Mesenchymal stem cell (in vitro differentiated cells and primary cell): ENCODE measurements at regions not wholly inside any gene's neighbourhood (a gene's known extent, or its start where the extent isn't known, plus 50 kb on each side); places are given as distances from the start of the nearest gene placed in this dataset.

Source experiments
- DNase-seq: peaks from one replicate; pipeline ENCODE4 v3.0.0-alpha.2; 2013
- H2AFZ ChIP-seq: one replicate; pipeline ENCODE4 v1.6.1; 2013; ENCODE audit warnings: low read depth, mild to moderate bottlenecking, control low read depth, inconsistent platforms, low read length, moderate library complexity
- H2AK5ac ChIP-seq: 2 replicates; pipeline ENCODE4 v1.6.1; 2013; ENCODE audit warnings: low read length, moderate library complexity, mild to moderate bottlenecking, inconsistent platforms; ENCODE audit not compliant: severe bottlenecking
- H2BK120ac ChIP-seq: one replicate; pipeline ENCODE4 v1.6.1; 2013; ENCODE audit warnings: low read depth, mild to moderate bottlenecking, inconsistent platforms, low read length, moderate library complexity
- H2BK12ac ChIP-seq, 2 experiments: one replicate each; pipeline ENCODE4 v1.6.1; 2013; ENCODE audit warnings: inconsistent platforms in 2 of 2, low read length in 2 of 2, mild to moderate bottlenecking in 2 of 2, moderate library complexity in 2 of 2, control low read depth in 1 of 2
- H2BK15ac ChIP-seq: one replicate; pipeline ENCODE4 v1.6.1; 2013; ENCODE audit warnings: mild to moderate bottlenecking, low read depth, inconsistent platforms; ENCODE audit not compliant: poor library complexity, severe bottlenecking
- H2BK5ac ChIP-seq: 2 replicates; pipeline ENCODE4 v1.6.1; 2013; ENCODE audit warnings: low read depth, mild to moderate bottlenecking, low read length, control low read depth, inconsistent platforms; ENCODE audit not compliant: poor library complexity, severe bottlenecking
- H3K14ac ChIP-seq, 2 experiments: one replicate each; pipeline ENCODE4 v1.6.1; 2013; ENCODE audit warnings: inconsistent platforms in 2 of 2, low read length in 2 of 2, control low read depth in 1 of 2, mild to moderate bottlenecking in 1 of 2, moderate library complexity in 1 of 2
- H3K18ac ChIP-seq, 2 experiments: one replicate each; pipeline ENCODE4 v1.6.1; 2013; ENCODE audit warnings: inconsistent platforms in 2 of 2, low read length in 2 of 2, control low read depth in 1 of 2, low read depth in 1 of 2, mild to moderate bottlenecking in 1 of 2
- H3K23ac ChIP-seq, 2 experiments: one replicate each; pipeline ENCODE4 v1.6.1; 2013; ENCODE audit warnings: inconsistent platforms in 2 of 2, low read length in 2 of 2, mild to moderate bottlenecking in 2 of 2, moderate library complexity in 2 of 2, control low read depth in 1 of 2
- H3K27ac ChIP-seq: 2 replicates; pipeline ENCODE4 v1.5.1; 2013; ENCODE audit warnings: mild to moderate bottlenecking, moderate library complexity, low read length, control low read depth, inconsistent platforms; ENCODE audit not compliant: poor library complexity, severe bottlenecking
- H3K27me3 ChIP-seq, 2 experiments: 2 replicates each; pipeline versions ENCODE4 v1.6.1 to v1.7.0; 2013; ENCODE audit warnings: low read length in 2 of 2, mild to moderate bottlenecking in 2 of 2, moderate library complexity in 2 of 2, control low read depth in 1 of 2, inconsistent platforms in 1 of 2; ENCODE audit not compliant: control insufficient read depth in 1 of 2, insufficient read depth in 1 of 2
- H3K36me3 ChIP-seq, 2 experiments: 2 replicates each; pipeline versions ENCODE4 v1.6.1 to v1.7.0; 2013; ENCODE audit warnings: low read length in 2 of 2, control low read depth in 1 of 2, inconsistent platforms in 1 of 2, low read depth in 1 of 2, mild to moderate bottlenecking in 1 of 2; ENCODE audit not compliant: insufficient read depth in 2 of 2, control insufficient read depth in 1 of 2
- H3K4ac ChIP-seq, 2 experiments: one replicate each; pipeline ENCODE4 v1.6.1; 2013; ENCODE audit warnings: inconsistent platforms in 2 of 2, low read length in 2 of 2, mild to moderate bottlenecking in 2 of 2, moderate library complexity in 2 of 2, control low read depth in 1 of 2, low read depth in 1 of 2
- H3K4me1 ChIP-seq: 2 replicates; pipeline ENCODE4 v1.6.1; 2013; ENCODE audit warnings: low read depth, low read length, control low read depth; ENCODE audit not compliant: control insufficient read depth, insufficient read depth
- H3K4me2 ChIP-seq: 2 replicates; pipeline ENCODE4 v1.6.1; 2013; ENCODE audit warnings: low read length, mild to moderate bottlenecking, inconsistent platforms; ENCODE audit not compliant: poor library complexity, severe bottlenecking
- H3K4me3 ChIP-seq, 2 experiments: 2 replicates each; pipeline versions ENCODE4 v1.5.1 to v1.7.0; 2013; ENCODE audit warnings: low read length in 2 of 2, mild to moderate bottlenecking in 2 of 2, control low read depth in 1 of 2, low read depth in 1 of 2; ENCODE audit not compliant: insufficient read depth in 1 of 2
- H3K79me1 ChIP-seq: replicated peaks from 2 replicates; pipeline ENCODE4 v1.6.1; 2013; ENCODE audit warnings: mild to moderate bottlenecking, control low read depth, low read length, inconsistent platforms; ENCODE audit not compliant: poor library complexity, severe bottlenecking
- H3K9ac ChIP-seq: 2 replicates; pipeline ENCODE4 v1.7.0; 2013; ENCODE audit warnings: mild to moderate bottlenecking, low read length, moderate library complexity
- H3K9me3 ChIP-seq: 2 replicates; pipeline ENCODE4 v1.7.0; 2013; ENCODE audit warnings: mild to moderate bottlenecking, low read length; ENCODE audit not compliant: control insufficient read depth
- H4K8ac ChIP-seq: one replicate; pipeline ENCODE4 v1.6.1; 2013; ENCODE audit warnings: inconsistent platforms, mild to moderate bottlenecking, low read length, moderate library complexity
- H4K91ac ChIP-seq: one replicate; pipeline ENCODE4 v1.6.1; 2013; ENCODE audit warnings: mild to moderate bottlenecking, low read length, inconsistent platforms
- WGBS: methylation state at CpG from one replicate; pipeline ENCODE4 v1.1.7; 2013; ENCODE audit warnings: mixed read lengths; 5-methylcytosine and 5-hydroxymethylcytosine counted together

GRCh38 chr13:91178099-91178498, 169.4 kb upstream of the MIR17HG start:
- Histone ChIP-seq H3K27ac (no peak overlapping the region), H2BK15ac (no peak overlapping the region), H3K18ac (no peak overlapping the region), H3K9me3 (no peaks in the 10 kb centered on the region), H4K8ac (no peak overlapping the region), H2AK5ac (no peak overlapping the region), H3K23ac (no peak overlapping the region), H3K4ac (no peak overlapping the region), H3K9ac (no peak overlapping the region), H2BK5ac (no peak overlapping the region), H4K91ac (no peak overlapping the region), H2AFZ (no peak overlapping the region), H3K4me3 (no peak overlapping the region), H2BK120ac (no peak overlapping the region), H2BK12ac (no peak overlapping the region), H3K14ac (no peak overlapping the region), H3K36me3 (no peaks in the 10 kb centered on the region), H3K4me2 (no peak overlapping the region), H3K4me1 (peaks cover 1% of the 10 kb centered on the region), H3K79me1 (no peaks in the 10 kb centered on the region), H3K27me3 (peaks cover 0 to 12% of the 10 kb centered on the region in 2 experiments)
- no CpG with 5 or more reads among the region's 1 CpG for WGBS
- DNase-seq, result no peak

GRCh38 chr13:91181892-91182291, 165.6 kb upstream of the MIR17HG start:
- Histone ChIP-seq H2BK15ac (no peak overlapping the region), H3K79me1 (no peaks in the 10 kb centered on the region), H3K27me3 (no peaks in the 10 kb centered on the region), H3K4me2 (no peak overlapping the region), H3K18ac (no peak overlapping the region), H2AK5ac (peak overlapping the region; percentile 39), H3K4me3 (no peak overlapping the region), H3K27ac (no peak overlapping the region), H3K14ac (no peak overlapping the region), H2BK12ac (no peak overlapping the region), H3K23ac (no peak overlapping the region), H2BK120ac (no peak overlapping the region), H3K9me3 (no peaks in the 10 kb centered on the region), H2BK5ac (no peak overlapping the region), H3K4me1 (peaks cover 4% of the 10 kb centered on the region), H3K36me3 (no peaks in the 10 kb centered on the region), H2AFZ (no peak overlapping the region), H4K8ac (no peak overlapping the region), H3K9ac (no peak overlapping the region), H4K91ac (no peak overlapping the region), H3K4ac (no peak overlapping the region)
- 87% methylated on average over 2 of the region's 3 CpGs for WGBS
- no peak for DNase-seq

- Histone ChIP-seq H3K79me1 (no peaks in the 10 kb centered on the region), H3K14ac (no peak overlapping the region), H4K8ac (no peak overlapping the region), H2BK15ac (no peak overlapping the region), H3K23ac (no peak overlapping the region), H3K9ac (no peak overlapping the region), H3K4me1 (peaks cover 4% of the 10 kb centered on the region), H2BK5ac (no peak overlapping the region), H3K9me3 (no peaks in the 10 kb centered on the region), H3K36me3 (no peaks in the 10 kb centered on the region), H2BK12ac (no peak overlapping the region), H3K4me3 (no peak overlapping the region), H2AK5ac (no peak overlapping the region), H4K91ac (no peak overlapping the region), H3K18ac (no peak overlapping the region), H3K27me3 (no peaks in the 10 kb centered on the region), H3K4ac (no peak overlapping the region), H2BK120ac (no peak overlapping the region), H3K27ac (peak overlapping the region; percentile 35), H2AFZ (no peak overlapping the region), H3K4me2 (no peak overlapping the region)
- peak; percentile 36 for DNase-seq
- 55% methylated on average over 6 of the region's 6 CpGs for WGBS
Measured at GRCh38 chr13:91184244-91184926, 163.1 kb upstream of the MIR17HG start.

GRCh38 chr13:91185294-91185863, 162.1 kb upstream of the MIR17HG start:
- Histone ChIP-seq H3K27ac (no peak overlapping the region), H3K79me1 (no peaks in the 10 kb centered on the region), H2BK15ac (no peak overlapping the region), H3K18ac (no peak overlapping the region), H3K4me1 (peaks cover 4% of the 10 kb centered on the region), H3K4me2 (no peak overlapping the region), H3K27me3 (no peaks in the 10 kb centered on the region), H3K9me3 (no peaks in the 10 kb centered on the region), H3K4me3 (no peak overlapping the region), H3K9ac (no peak overlapping the region), H2AFZ (no peak overlapping the region), H2AK5ac (no peak overlapping the region), H4K8ac (no peak overlapping the region), H2BK5ac (no peak overlapping the region), H2BK120ac (no peak overlapping the region), H3K36me3 (no peaks in the 10 kb centered on the region), H3K23ac (no peak overlapping the region), H2BK12ac (no peak overlapping the region), H3K4ac (no peak overlapping the region), H3K14ac (no peak overlapping the region), H4K91ac (no peak overlapping the region)
- peak; percentile 42 for DNase-seq
- WGBS, result 100% methylated on average over 1 of the region's 2 CpGs
